ENCODE measurements at regions not wholly inside any gene's neighbourhood (a gene's known extent, or its start where the extent isn't known, plus 50 kb on each side); places are given as distances from the start of the nearest gene placed in this dataset.

DNA sequence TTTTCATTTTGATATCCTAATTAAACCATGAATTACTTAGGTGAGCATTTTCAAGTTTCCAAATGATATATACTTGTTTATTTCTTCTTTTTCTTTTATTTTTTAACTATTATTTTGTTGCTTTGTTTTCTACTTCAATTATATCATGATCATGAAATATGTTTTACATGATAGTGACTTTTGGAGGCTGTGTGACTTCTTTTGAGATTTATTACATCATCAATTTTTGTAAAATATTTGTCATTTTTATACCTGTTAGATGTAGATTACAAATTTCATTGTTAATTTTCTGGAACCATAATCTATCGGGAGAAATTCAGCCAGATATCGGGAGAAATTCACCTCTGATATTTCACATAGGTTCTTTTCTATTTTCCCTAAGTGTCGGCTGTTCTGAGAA lies 228.6 kb downstream of the RAD51AP2 start:
- Histone ChIP-seq H3K4me3 (no peak overlapping the region), H3K36me3 (no peaks in the 10 kb centered on the region), H3K9me3 (no peaks in the 10 kb centered on the region), H3K27ac (no peak overlapping the region), H3K27me3 (no peaks in the 10 kb centered on the region), H3K4me1 (no peaks in the 10 kb centered on the region)
- no peak for DNase-seq (ENCODE audit: low spot score in 2 of 2)
- TF ChIP-seq EP300 (IDR thresholded peaks at IDR 0.05) (no peak), POLR2AphosphoS5 (IDR thresholded peaks at IDR 0.05) (no peak), POLR2A (IDR thresholded peaks at IDR 0.05) (no peak)
- TF ChIP-seq, protein P1, sequence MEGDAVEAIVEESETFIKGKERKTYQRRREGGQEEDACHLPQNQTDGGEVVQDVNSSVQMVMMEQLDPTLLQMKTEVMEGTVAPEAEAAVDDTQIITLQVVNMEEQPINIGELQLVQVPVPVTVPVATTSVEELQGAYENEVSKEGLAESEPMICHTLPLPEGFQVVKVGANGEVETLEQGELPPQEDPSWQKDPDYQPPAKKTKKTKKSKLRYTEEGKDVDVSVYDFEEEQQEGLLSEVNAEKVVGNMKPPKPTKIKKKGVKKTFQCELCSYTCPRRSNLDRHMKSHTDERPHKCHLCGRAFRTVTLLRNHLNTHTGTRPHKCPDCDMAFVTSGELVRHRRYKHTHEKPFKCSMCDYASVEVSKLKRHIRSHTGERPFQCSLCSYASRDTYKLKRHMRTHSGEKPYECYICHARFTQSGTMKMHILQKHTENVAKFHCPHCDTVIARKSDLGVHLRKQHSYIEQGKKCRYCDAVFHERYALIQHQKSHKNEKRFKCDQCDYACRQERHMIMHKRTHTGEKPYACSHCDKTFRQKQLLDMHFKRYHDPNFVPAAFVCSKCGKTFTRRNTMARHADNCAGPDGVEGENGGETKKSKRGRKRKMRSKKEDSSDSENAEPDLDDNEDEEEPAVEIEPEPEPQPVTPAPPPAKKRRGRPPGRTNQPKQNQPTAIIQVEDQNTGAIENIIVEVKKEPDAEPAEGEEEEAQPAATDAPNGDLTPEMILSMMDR (IDR thresholded peaks at IDR 0.05): no peak
- 77% methylated on average over 3 of the region's 3 CpGs for WGBS

GRCh38 chr2:17287183-17287582 lies 231.1 kb downstream of the RAD51AP2 start:
- Histone ChIP-seq H3K27ac (no peak overlapping the region), H3K36me3 (no peaks in the 10 kb centered on the region), H3K27me3 (no peaks in the 10 kb centered on the region), H3K9me3 (no peaks in the 10 kb centered on the region), H3K4me1 (no peaks in the 10 kb centered on the region), H3K4me3 (no peak overlapping the region)
- no peak for DNase-seq (ENCODE audit: low spot score in 2 of 2)
- TF ChIP-seq EP300 (IDR thresholded peaks at IDR 0.05): no peak
- no peak for TF ChIP-seq POLR2A (IDR thresholded peaks at IDR 0.05)
- TF ChIP-seq, protein P1 (IDR thresholded peaks at IDR 0.05): no peak
- no peak for TF ChIP-seq POLR2AphosphoS5 (IDR thresholded peaks at IDR 0.05)
- WGBS: 56% methylated on average over 1 of the region's 1 CpG

GRCh38 chr2:17282826-17283225 lies 235.4 kb downstream of the RAD51AP2 start:
- WGBS: 85% methylated on average over 5 of the region's 5 CpGs
- Histone ChIP-seq H3K4me1 (no peaks in the 10 kb centered on the region), H3K9me3 (no peaks in the 10 kb centered on the region), H3K27ac (no peak overlapping the region), H3K27me3 (no peaks in the 10 kb centered on the region), H3K4me3 (no peak overlapping the region), H3K36me3 (no peaks in the 10 kb centered on the region)
- TF ChIP-seq, protein P1 (IDR thresholded peaks at IDR 0.05): no peak
- TF ChIP-seq POLR2A (IDR thresholded peaks at IDR 0.05) (no peak), POLR2AphosphoS5 (IDR thresholded peaks at IDR 0.05) (no peak)
- DNase-seq (ENCODE audit: low spot score in 2 of 2): no peak

DNA sequence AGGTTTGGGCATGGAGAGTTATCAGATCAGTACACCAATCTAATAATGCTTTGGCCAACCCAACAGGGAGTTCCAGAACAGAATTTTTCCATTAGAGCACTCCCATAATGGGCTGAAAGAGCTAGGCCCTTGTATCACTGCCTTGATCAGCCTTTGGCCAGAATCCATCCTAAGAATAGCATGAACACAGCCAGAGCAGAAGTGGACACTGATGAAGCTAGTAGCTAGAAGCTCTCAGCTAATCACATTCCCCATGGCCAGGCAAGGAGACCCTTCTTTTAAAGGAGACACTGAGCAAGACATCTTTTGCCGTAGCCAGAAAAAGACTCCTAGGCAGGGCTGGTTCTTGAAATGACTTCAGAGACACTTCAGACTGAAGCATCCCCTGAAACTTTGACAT lies 236.0 kb downstream of the RAD51AP2 start:
- no peak for DNase-seq (ENCODE audit: low spot score in 2 of 2)
- no peak overlapping the region for H3K27ac ChIP-seq
- WGBS: 95% methylated on average over 1 of the region's 1 CpG
- no peaks in the 10 kb centered on the region for H3K36me3 ChIP-seq
- H3K4me1 ChIP-seq: no peaks in the 10 kb centered on the region
- H3K27me3 ChIP-seq: no peaks in the 10 kb centered on the region
- TF ChIP-seq POLR2A (IDR thresholded peaks at IDR 0.05): no peak
- TF ChIP-seq, protein P1 (IDR thresholded peaks at IDR 0.05): no peak
- TF ChIP-seq POLR2AphosphoS5 (IDR thresholded peaks at IDR 0.05): no peak
- TF ChIP-seq EP300 (IDR thresholded peaks at IDR 0.05): no peak
- H3K4me3 ChIP-seq: no peak overlapping the region
- no peaks in the 10 kb centered on the region for H3K9me3 ChIP-seq

DNA sequence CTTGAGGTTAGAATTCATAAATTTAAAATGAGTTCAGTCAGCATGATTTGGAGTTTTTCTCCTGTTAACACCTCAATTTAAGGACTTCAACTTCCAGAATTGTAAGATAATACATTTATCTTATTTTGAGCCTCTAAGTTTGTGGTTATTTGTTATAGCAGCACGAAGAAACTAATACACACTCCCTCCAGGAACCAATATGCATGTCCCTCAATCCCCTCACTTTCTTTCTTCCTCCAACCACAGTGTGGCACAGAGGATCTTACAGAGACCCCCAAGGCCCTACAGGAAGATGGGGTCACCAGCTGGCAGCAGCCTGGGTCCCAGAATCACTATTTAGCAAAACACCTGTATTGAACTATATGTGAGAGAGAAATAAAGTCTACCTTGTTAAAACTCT lies 242.0 kb downstream of the RAD51AP2 start:
- Histone ChIP-seq H3K27me3 (no peaks in the 10 kb centered on the region), H3K4me1 (no peaks in the 10 kb centered on the region), H3K9me3 (no peaks in the 10 kb centered on the region), H3K36me3 (no peaks in the 10 kb centered on the region), H3K27ac (no peak overlapping the region), H3K4me3 (no peak overlapping the region)
- TF ChIP-seq, protein P1 (IDR thresholded peaks at IDR 0.05): no peak
- TF ChIP-seq POLR2AphosphoS5 (IDR thresholded peaks at IDR 0.05): no peak
- TF ChIP-seq EP300 (IDR thresholded peaks at IDR 0.05): no peak
- no peak for TF ChIP-seq POLR2A (IDR thresholded peaks at IDR 0.05)
- DNase-seq (ENCODE audit: low spot score in 2 of 2): no peak
- 85% methylated on average over 1 of the region's 1 CpG for WGBS

All from suprapubic skin (tissue), 4 donors.